ENCODE measurements at regions not wholly inside any gene's neighbourhood (a gene's known extent, or its start where the extent isn't known, plus 50 kb on each side); places are given as distances from the start of the nearest gene placed in this dataset.
"Not testable (repeated sequence)": the region's sequence is repeated elsewhere in the genome, so short reads cannot be mapped to it uniquely, and the experiment has no call there.

- no peak for DNase-seq (ENCODE audit: low read depth)
These were observed 266.2 kb upstream of the CYLC2 start for GRCh38 chr9:102728946-102729345.

GRCh38 chr9:102714184-102714583, 280.9 kb upstream of the CYLC2 start:
- DNase-seq (ENCODE audit: low read depth), result no peak

- not testable (repeated sequence) for DNase-seq (ENCODE audit: low read depth)
These were observed 282.2 kb upstream of the CYLC2 start for GRCh38 chr9:102712910-102713309.

- DNase-seq (ENCODE audit: low read depth), result no peak
These were observed 294.2 kb upstream of the CYLC2 start for GRCh38 chr9:102700936-102701335.

- no peak for DNase-seq (ENCODE audit: low read depth)
These were observed 325.9 kb upstream of the CYLC2 start for GRCh38 chr9:102669220-102669619.

- DNase-seq (ENCODE audit: low read depth), result no peak
These were observed 342.7 kb upstream of the CYLC2 start for GRCh38 chr9:102652471-102652870.

- no peak for DNase-seq (ENCODE audit: low read depth)
These were observed 344.2 kb upstream of the CYLC2 start for GRCh38 chr9:102650896-102651295.

GRCh38 chr9:102642651-102643050, 352.5 kb upstream of the CYLC2 start:
- DNase-seq (ENCODE audit: low read depth), result no peak

GRCh38 chr9:102631559-102631958, 363.6 kb upstream of the CYLC2 start:
- DNase-seq (ENCODE audit: low read depth), result no peak

- no peak for DNase-seq (ENCODE audit: low read depth)
These were observed 385.7 kb upstream of the CYLC2 start for GRCh38 chr9:102609461-102609860.

GRCh38 chr9:102603198-102604195, 391.6 kb upstream of the CYLC2 start:
- DNase-seq (ENCODE audit: low read depth), result not testable (repeated sequence)

GRCh38 chr9:102594241-102594640, 400.9 kb upstream of the CYLC2 start:
- DNase-seq (ENCODE audit: low read depth), result no peak

- no peak for DNase-seq (ENCODE audit: low read depth)
These were observed 407.9 kb upstream of the CYLC2 start for GRCh38 chr9:102587281-102587680.

- no peak for DNase-seq (ENCODE audit: low read depth)
These were observed 425.7 kb upstream of the CYLC2 start for GRCh38 chr9:102569436-102569835.

- DNase-seq (ENCODE audit: low read depth), result no peak
These were observed 443.8 kb upstream of the CYLC2 start for GRCh38 chr9:102551346-102551745.

GRCh38 chr9:102550886-102551285, 444.2 kb upstream of the CYLC2 start:
- no peak for DNase-seq (ENCODE audit: low read depth)

GRCh38 chr9:102550266-102550665, 444.9 kb upstream of the CYLC2 start:
- no peak for DNase-seq (ENCODE audit: low read depth)

GRCh38 chr9:102534031-102534430, 461.1 kb upstream of the CYLC2 start:
- no peak for DNase-seq (ENCODE audit: low read depth)

- DNase-seq (ENCODE audit: low read depth), result no peak
These were observed 473.9 kb upstream of the CYLC2 start for GRCh38 chr9:102521097-102521755.

- DNase-seq (ENCODE audit: low read depth), result no peak
These were observed 475.7 kb upstream of the CYLC2 start for GRCh38 chr9:102519423-102519822.

- DNase-seq (ENCODE audit: low read depth), result no peak
These were observed 476.8 kb upstream of the CYLC2 start for GRCh38 chr9:102518324-102518723.

GRCh38 chr9:102514541-102514940, 480.6 kb upstream of the CYLC2 start:
- DNase-seq (ENCODE audit: low read depth), result no peak

GRCh38 chr9:102507044-102507687, 488.0 kb upstream of the CYLC2 start:
- no peak for DNase-seq (ENCODE audit: low read depth)
